Head of caudate nucleus (tissue), 42 donors: ENCODE measurements at regions not wholly inside any gene's neighbourhood (a gene's known extent, or its start where the extent isn't known, plus 50 kb on each side); places are given as distances from the start of the nearest gene placed in this dataset.
"Not testable (repeated sequence)": the region's sequence is repeated elsewhere in the genome, so short reads cannot be mapped to it uniquely, and the experiment has no call there.

Source experiments
- DNase-seq, 42 donors: peaks; one replicate each; pipeline versions ENCODE4 v3.0.0 to v3.0.0-alpha.2; 2020 to 2021; ENCODE audit warnings: mixed read lengths in 7 of 42
- intact Hi-C: fragments of 100-400 bp; cut with DNase I; formaldehyde crosslinking; loops from one replicate; pipeline ENCODE4 v1.15.0; 2022

DNA sequence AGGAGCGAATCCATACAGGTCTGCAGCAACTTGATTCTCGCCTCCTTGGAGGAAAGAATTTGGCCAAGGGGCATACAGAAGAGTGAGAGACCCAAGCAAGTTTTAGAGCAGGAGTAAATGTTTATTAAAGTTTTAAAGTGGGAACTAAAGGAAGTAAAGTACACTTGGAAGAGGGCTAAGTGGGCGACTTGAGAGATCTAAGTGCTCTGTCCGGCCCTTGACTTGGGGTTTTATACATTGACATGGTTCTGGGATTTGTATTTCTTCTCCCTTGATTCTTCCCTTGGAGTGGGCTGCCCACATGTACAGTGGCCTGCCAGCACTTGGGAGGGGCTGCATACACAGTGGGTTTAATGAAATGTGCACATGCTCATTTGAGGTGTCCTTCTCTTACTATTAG lies 421.2 kb downstream of the TMEM121 start:
- intact Hi-C loops: no loop called here
- no peak for DNase-seq

DNA sequence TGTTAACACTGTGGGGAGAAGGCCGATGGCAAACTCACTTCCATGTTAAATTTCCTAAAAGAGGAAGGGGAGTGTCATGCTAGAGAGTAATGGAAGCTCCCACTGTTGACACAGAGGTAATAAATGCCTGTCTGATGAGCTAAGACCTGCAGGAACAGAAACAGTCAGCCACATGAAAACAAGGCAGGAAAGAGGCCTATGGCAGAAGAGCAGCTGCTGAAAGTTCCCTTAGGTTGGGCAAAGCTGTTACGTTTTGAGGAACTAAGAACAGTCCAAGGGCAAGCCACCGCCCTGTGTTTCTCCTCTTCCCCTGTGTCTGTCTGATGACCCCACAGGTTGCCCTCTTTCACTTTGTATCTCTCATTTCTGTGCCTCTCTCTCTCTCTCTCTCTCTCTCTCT lies 422.6 kb downstream of the TMEM121 start:
- intact Hi-C loops, DNase-seq: not testable (repeated sequence)

DNA sequence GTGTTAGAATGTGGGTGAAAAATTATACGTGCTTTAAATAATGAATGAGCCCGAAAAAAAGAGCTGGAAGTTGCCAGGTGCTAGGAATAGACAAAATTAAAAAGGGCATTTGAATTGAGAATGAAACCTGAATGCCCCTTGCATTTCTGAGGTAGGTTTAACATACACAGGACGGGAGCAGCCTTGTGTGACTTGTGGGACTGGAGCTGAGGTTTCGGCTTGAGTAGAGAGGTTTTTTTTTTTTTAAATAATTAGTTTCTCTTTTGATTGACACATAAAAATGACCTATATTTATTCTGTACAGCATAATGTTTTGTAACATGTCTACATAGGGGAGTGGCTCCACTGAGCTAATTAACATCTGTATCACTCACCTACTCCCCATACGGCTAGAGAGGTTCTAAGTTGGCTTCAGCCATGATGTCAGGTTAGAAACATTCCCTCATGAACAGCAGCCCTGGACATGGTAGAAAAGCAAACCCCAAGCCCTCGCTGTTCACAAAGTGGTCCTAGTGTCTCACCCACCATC lies 424.0 kb downstream of the TMEM121 start:
- DNase-seq, intact Hi-C loops: not testable (repeated sequence)

DNA sequence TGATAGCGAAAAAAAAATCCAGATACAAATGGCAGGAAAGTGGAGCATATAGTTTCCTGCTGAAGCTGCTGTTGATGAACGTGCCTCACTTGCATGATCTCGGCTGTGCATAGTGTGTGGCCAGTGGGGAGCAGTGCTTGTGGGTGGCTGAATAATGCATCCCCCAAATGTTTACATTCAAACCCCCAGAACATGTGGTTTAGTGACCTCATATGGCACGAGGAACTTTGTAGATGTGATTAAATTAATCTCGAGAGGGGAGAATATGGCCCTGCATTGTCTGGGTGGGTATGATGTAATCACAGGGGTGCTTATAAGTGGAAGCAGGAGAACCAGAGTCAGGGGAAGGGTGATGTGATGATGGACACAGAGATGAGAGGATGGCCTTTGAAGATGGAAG lies 425.0 kb downstream of the TMEM121 start:
- intact Hi-C loops: no loop called here
- no peak for DNase-seq

DNA sequence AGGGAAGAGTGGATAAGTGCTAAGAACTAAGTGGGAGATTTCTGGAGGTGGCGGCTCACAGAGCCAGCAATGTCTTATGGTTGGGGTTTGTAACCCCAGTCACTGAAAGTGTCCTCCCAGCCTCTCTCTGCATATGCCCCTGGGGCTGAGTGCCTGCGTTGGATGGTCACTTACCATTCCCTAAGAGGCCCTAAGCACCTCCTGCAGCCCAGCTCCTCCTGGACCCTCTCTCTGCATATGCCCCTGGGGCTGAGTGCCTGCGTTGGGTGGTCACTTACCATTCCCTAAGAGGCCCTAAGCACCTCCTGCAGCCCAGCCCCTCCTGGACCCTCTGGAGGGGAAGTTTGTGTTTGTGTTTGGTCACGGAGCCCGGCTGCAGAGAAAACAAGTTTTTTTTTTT lies 425.8 kb downstream of the TMEM121 start:
- intact Hi-C loops: no loop called here

DNA sequence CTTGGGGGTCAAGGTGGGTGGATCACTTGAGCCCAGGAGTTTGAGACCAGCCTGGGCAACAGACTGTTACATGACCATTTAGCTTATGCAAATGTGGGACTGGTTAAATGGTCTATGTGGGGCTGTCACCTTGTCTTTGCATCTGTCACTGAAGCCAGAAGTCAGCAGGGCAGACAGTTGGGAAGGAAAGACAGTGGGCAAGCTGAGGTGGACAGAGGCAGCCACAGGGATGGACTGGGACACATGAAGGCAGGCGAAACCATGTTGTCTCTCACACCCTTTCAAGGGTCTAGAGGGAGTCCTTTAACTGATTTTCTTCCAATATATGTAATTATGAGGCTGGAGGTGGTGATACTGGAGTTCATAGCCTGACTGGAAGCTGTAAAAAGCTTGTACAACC lies 426.4 kb downstream of the TMEM121 start:
- intact Hi-C loops: no loop called here

More for the DNA sequence above, 425.8 kb downstream of the TMEM121 start:
- no peak for DNase-seq

DNA sequence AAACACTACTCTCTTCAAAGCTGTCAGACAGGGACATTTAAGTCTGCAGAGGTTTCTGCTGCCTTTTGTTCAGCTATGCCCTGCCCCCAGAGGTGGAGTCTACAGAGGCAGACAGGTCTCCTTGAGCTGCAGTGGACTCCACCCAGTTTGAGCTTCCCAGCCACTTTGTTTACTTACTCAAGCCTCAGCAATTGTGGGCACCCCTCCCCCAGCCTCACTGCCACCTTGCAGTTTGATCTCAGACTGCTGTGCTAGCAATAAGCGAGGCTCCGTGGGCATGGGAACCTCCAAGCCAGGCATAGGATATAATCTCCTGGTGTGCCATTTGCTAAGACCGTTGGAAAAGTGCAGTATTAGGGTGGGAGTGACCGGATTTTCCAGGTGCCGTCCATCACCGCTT lies 435.2 kb downstream of the TMEM121 start:
- intact Hi-C loops, DNase-seq: not testable (repeated sequence)

More for the DNA sequence above, 426.4 kb downstream of the TMEM121 start:
- no peak for DNase-seq

DNA sequence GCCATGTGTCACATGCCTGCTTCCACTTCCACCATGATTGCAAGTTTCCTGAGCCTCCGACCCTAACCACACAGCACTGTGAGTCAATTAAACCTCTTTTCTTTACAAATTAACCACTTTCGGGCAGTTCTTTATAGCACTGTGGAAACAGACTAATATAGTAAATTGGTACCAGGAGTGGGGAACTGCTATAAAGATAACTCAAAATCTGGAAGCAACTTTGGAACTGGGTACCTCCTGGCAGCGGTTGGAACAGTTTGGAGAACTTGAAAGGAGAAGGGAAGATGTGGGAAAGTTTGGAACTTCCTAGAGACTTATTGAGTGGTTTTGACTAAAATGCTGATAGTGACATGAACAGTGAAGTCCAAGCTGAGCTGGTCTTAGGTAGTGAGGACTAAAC lies 436.1 kb downstream of the TMEM121 start:
- intact Hi-C loops: no loop called here

DNA sequence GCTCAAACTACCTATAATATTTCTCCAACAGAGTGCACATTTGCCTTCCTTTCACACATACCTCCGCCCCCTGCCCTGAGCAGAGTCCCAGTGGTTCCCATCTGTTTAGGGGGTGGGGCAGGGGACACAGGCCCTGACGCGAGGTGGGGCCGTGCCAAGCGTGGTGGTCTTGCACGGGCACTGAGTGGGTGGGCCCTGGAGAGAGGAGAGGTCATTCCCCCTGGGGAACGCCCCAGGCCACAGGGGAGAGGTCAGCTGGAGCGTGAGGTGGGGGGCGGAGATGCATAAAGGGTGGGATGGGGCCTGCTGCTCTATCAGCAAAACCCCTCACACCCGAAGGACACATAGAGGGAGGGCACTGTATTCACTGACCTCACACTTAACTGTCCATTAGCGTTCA lies 441.9 kb downstream of the TMEM121 start:
- no peak for DNase-seq
- intact Hi-C loops: no loop called here

More for the DNA sequence above, 436.1 kb downstream of the TMEM121 start:
- no peak for DNase-seq

DNA sequence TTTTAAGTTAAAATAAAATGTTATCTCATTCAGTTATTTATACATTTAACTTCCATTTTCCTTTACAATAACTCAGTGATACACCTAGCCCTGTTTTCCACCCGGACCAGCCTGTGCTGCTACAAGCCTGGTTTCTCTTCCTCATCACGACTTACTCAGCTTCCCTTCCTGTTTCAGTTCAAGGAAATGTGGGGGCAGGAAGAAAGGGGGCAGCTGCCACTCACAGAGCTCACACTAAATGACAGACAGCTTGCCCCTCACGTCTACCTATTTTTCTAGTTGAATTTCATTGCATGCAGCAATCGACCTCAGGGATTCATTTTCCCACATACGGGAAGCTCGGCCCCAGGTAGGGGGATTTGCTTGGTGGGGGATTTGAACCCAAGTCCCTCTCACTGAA lies 442.6 kb downstream of the TMEM121 start:
- peak in 2 of 42 donors; percentile 2 to 5 for DNase-seq
- intact Hi-C loops: not testable (repeated sequence)

DNA sequence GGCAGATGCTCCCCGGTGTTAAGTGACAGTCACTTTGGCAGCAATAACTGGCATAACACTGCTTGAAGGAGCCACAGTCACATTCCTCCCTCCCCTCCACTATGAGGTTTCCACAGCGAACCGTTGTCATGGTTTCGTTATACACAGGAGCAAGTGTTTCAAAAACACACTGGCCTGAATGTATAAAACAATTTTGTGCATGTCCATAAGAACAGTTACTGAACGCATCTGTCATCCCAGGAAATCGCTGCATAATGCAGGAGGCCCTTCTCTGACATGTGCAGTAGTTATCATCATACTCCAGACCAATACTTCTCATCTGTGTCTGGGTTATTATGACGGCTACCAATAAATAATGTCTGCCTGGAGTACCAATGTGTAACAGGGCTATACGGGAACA lies 444.4 kb downstream of the TMEM121 start:
- DNase-seq, intact Hi-C loops: not testable (repeated sequence)

DNA sequence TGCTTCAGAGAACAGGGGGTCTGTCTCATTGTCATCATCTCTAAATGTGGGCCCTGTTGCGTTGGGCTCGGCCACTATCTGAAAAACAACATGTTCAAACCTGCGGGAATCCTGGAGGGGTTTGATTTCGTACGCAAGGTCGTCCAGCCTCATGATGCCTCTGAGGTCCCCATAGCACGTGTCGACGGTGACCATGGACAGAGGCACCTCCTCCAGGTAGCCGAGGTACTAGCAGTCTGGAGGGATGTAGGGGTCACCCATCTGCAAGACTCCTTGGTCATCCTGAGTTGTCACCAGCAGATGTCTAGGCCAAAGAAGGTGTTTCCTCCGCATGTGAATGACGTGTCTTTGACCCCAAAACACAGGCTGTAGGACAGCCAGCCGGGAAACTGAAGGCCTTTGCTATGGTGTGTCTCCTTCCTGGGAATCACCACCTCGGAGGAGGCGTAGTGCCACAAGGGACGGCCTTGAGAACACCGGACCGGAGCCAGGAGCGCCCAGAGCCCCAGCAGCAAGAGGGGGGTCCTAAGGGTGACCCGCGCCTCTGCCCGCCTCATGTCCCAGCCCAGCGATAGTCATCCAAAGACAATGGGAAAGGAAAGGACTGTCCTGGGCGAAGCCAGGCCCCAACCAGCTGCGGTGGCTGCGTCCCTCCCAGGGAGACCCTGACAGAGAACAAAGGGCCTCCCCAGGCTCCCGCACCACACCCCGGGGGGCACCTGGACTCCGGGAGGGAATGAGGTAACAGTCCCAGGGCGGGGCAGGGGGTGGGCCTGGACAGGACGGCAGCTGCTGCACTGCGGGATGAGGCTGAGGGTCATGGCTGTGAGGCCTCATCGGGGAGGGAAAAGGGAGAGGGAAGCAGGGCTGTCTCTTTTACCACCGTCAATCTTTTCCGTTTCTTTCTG lies 445.5 kb downstream of the TMEM121 start:
- no peak for DNase-seq
- intact Hi-C loops: no loop called here

DNA sequence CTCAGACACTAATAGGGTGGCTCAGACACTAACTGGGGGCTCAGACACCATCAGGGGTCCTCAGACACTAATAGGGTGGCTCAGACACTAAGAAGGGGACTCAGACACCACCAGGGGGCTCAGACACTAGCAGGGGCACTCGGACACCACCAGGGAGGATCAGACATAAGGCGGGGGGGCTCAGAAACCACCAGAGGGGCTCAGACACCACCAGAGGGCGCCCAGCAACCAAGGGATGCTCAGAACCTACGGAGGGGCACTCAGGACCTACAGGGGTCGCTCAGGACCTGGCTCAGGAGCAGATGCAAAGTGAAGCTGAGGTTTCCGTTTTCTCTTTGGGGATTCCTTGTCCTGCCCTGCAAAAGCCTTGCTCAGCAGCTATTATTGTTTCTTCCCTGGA lies 448.5 kb downstream of the TMEM121 start:
- DNase-seq: peak in 5 of 42 donors; percentile 4 to 26 (median 10)
- intact Hi-C loops: no loop called here

DNA sequence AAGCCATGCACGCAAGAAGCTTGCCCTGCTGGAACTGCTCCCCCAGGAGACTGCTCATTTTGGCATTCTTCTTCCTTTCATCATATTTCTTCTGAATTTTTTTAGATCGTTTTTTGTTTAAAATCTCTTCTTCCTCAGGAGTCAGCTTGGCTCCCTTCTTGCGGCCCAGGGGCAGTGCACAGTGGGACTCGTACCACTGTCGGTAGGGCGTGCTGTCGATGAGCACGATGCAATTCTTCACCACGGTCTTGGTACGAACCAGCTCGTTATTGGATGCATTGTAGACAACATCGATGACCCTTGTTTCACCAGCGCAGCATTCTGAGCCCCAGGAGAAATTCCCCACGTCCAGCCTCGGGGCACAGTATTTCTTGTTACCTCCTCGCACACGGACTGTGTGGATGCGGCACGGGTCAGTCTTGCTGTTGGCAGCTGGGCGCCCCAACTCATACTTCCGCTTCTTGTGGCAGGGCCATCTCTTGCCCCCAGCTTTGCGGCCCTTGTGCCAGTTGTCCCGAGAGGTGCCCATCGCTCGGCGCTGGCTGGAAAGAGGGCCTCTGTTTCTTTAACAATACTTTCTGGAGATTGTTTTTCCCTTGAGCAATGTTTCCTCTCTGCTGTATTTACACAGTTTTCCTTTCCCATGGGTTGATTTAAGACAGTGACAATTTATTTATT lies 452.4 kb downstream of the TMEM121 start:
- no peak for DNase-seq
- intact Hi-C loops: no loop called here

DNA sequence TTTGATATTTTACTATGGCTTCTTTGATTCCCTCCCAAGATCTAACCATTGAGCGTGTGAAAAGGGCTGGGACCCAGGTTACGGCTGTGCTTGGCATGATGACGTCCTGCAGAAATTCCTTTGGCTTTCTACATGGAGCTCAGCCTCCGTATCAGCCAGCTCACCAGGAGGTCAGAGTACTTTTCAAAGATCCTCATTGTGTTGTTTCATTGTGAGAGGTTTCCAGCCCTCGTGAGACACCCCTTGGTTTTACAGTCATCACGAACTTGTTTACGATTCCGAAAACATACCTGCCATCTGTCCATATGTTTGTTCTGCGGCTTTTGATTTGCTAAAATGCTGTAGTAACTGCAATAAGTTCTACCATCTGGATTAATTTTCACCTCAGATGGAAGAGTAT lies 453.1 kb downstream of the TMEM121 start:
- DNase-seq: no peak
- intact Hi-C loops: no loop called here

DNA sequence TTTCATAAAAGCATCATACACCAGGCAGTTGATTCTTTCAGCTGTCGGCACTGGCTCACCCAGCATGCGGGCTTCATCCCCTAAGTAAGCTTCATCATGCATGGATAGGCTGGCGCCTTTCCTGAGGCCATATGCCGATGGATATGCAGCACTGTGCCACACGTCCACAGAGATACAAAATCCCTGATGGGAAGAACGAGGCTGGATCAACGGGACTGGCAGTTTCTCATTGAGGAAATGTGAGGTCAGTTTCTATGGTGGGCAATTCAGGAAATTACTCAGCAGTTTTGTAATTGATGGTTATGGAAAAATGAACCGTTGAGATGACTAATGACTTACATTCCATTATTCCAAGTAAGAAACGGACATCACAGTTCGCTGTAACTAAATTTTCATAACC lies 453.8 kb downstream of the TMEM121 start:
- intact Hi-C loops: no loop called here
- no peak for DNase-seq

DNA sequence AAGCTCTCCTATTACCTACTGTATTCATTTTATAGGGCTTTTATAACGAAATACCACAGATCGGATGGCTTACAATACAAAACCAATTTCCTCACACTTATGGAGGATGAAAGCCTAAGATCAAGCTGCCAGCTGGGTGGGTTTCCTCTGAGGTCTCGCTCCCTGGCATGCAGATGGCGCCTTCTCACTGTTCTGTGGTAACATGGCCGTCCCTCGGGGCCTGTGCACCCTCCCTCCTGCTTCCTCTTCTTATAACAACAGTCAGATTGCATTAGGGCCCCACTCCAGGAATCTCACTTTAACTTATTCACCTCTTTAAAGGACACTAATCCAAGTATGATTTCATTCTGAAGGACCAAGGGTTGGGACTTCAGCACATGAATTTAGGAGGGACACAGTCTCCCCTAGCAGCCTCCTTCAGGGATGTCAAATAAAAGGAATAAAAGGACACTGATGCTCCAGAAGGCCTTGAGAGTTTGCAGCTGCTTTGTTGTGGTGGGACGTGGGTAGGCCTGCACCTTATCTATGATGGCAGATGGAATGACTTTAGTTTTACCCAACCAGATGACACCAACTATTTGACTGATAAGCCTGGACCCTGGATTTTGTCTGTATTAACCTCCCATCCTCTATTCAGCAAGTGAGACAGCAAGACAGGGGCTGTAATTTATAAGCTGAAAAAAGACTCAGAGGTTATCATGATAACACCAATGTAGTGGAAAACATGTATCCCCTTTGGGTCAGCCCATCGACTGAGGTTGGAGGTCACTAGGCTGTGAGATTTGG lies 455.3 kb downstream of the TMEM121 start:
- DNase-seq, intact Hi-C loops: not testable (repeated sequence)

DNA sequence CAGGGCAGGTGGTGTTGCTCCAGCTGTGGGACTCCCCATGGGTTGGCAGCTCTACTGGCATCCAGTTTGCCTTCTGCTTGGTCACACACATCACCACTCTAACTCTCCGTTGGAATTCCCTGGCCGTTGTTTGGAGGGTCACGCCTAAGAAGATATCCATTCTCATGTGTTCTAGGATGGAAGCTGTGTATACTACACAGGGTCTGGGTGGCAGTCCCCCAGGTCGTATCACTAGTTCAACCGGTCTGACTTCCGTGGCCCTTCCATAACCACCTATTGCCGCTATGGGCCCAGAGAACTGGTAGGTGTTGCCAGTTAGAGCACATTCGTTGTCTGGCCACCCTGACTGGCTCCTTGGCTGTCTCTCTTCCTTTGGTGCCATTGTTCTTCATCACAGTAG lies 456.3 kb downstream of the TMEM121 start:
- DNase-seq: no peak
- intact Hi-C loops: no loop called here

DNA sequence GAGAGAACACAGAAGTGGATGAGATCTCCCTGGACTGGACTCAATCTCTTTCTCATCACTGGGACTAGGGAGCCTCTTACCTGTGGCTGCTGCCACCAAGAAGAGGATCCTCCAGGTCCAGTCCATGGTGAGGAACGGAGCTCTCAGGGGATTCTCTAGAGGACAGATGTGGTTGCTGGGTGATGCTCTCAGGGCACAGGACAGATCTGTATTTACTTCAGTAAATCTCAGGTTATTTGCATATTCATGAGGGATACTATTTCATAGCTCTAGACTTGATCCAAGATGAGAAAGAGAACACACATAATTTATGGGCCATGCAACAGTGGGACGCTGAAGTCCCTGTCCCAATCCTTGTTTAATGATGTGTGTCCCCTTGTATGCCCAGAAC lies 460.5 kb downstream of the TMEM121 start:
- intact Hi-C loops: no loop called here
- no peak for DNase-seq
